ENCODE measurements at regions not wholly inside any gene's neighbourhood (a gene's known extent, or its start where the extent isn't known, plus 50 kb on each side); places are given as distances from the start of the nearest gene placed in this dataset.

DNA sequence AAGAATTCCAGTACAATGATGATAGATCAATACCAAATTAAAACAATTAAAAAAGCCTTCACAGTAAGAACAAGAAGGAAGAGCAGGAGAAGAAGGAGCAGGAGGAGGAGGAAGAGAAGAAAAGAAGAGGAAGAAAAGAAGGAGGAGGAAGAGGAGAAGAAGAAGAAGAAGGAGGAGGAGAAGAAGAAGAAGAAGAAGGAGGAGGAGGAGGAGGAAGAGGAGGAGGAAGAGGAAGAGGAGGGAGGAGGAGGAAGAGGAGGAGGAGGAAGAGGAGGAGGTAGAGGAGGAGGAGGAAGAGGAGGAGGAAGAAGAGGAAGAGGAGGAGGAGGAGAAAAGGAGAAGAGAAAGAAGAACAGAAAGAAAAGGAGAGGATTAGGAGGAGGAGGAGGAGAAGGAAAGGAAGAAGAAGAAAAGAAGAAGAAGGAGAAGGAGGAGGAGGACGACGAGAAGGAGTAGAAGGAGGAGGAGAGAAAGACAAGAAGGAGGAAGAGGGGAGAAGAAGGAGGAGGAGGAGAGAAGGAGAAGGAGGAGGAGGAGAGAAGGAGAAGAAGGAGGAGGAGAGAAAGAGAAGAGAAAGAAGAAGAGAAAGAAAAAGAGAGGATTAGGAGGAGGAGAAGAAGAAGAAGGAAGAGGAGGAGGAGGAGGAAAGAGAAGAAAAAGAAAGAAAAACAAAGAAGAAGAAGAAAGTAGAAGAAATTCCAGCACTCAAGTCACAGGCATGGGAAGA, 68.5 kb upstream of the GRIK3 start:
- Histone ChIP-seq H2AK5ac (ENCODE audit: insufficient read length, low read length) (no peak overlapping the region), H2BK120ac (ENCODE audit: low read depth, low read length, poor library complexity, severe bottlenecking) (no peak overlapping the region), H3K27me3 (ENCODE audit: insufficient read depth, low read length) (no peaks in the 10 kb centered on the region), H3K79me2 (ENCODE audit: insufficient read depth, low read length) (no peaks in the 10 kb centered on the region), H3K4me1 (ENCODE audit: insufficient read depth, low read length) (no peaks in the 10 kb centered on the region), H3K23ac (ENCODE audit: insufficient read length, low read depth, low read length) (no peak overlapping the region), H3K4me2 (ENCODE audit: insufficient read depth, insufficient read length, low read length) (no peak overlapping the region), H2BK20ac (ENCODE audit: low read depth, low read length, poor library complexity, severe bottlenecking) (no peak overlapping the region), H4K8ac (replicated peaks; ENCODE audit: insufficient read length, low read depth, low read length) (no peak overlapping the region), H4K91ac (ENCODE audit: insufficient read length, low read depth, low read length) (no peak overlapping the region), H3T11ph (ENCODE audit: low read length) (no peak overlapping the region), H2BK12ac (ENCODE audit: insufficient read length, low read depth, low read length) (no peak overlapping the region), H3K79me1 (ENCODE audit: insufficient read depth, low read depth, low read length, poor library complexity, severe bottlenecking) (no peaks in the 10 kb centered on the region), H3K9ac (ENCODE audit: extremely low read depth, insufficient read length, low read length) (no peak overlapping the region), H3K27ac (ENCODE audit: insufficient read length, low read depth, low read length) (no peak overlapping the region), H2BK15ac (ENCODE audit: low read depth, low read length) (no peak overlapping the region), H4K20me1 (ENCODE audit: control insufficient read depth, insufficient read depth, insufficient read length) (no peaks in the 10 kb centered on the region), H3K56ac (ENCODE audit: insufficient read length, low read depth, low read length) (no peak overlapping the region), H3K18ac (ENCODE audit: insufficient read length, low read depth, low read length) (no peak overlapping the region), H3K4ac (ENCODE audit: low read depth, low read length) (no peak overlapping the region), H2BK5ac (ENCODE audit: insufficient read length, low read length) (no peak overlapping the region), H3K9me3 (ENCODE audit: control insufficient read depth, low read depth, low read length) (no peaks in the 10 kb centered on the region), H2AFZ (ENCODE audit: low read length) (no peak overlapping the region), H4K5ac (ENCODE audit: insufficient read length, low read depth, low read length) (no peak overlapping the region), H3K14ac (ENCODE audit: insufficient read depth, low read length) (no peak overlapping the region), H3K23me2 (ENCODE audit: insufficient read length, low read depth, low read length, poor library complexity, severe bottlenecking) (no peaks in the 10 kb centered on the region)
- no peak overlapping the region for H3K4me3 Mint-ChIP-seq
- H3K9me3 Mint-ChIP-seq: no peaks in the 10 kb centered on the region; a peak in 1 of 5 replicates
- H3K27me3 Mint-ChIP-seq (ENCODE audit: low read depth): peaks cover 17% of the 10 kb centered on the region
- H3K4me1 Mint-ChIP-seq: peaks cover 6 to 10% of the 10 kb centered on the region in 2 experiments
- H3K36me3 Mint-ChIP-seq (ENCODE audit: insufficient read depth in 1 of 3, low read depth in 3 of 3): no peaks in the 10 kb centered on the region
- H3K27ac Mint-ChIP-seq: no peak overlapping the region
- TF ChIP-seq, protein P1, sequence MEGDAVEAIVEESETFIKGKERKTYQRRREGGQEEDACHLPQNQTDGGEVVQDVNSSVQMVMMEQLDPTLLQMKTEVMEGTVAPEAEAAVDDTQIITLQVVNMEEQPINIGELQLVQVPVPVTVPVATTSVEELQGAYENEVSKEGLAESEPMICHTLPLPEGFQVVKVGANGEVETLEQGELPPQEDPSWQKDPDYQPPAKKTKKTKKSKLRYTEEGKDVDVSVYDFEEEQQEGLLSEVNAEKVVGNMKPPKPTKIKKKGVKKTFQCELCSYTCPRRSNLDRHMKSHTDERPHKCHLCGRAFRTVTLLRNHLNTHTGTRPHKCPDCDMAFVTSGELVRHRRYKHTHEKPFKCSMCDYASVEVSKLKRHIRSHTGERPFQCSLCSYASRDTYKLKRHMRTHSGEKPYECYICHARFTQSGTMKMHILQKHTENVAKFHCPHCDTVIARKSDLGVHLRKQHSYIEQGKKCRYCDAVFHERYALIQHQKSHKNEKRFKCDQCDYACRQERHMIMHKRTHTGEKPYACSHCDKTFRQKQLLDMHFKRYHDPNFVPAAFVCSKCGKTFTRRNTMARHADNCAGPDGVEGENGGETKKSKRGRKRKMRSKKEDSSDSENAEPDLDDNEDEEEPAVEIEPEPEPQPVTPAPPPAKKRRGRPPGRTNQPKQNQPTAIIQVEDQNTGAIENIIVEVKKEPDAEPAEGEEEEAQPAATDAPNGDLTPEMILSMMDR (conservative IDR thresholded peaks at IDR 0.05): no peak
- 93% methylated on average over 2 of the region's 2 CpGs for WGBS (ENCODE audit: extremely low coverage, insufficient read length, low lambda C conversion rate)
- DNase-seq: no peak

Measured in H9 (cell line).